Neuronal stem cell (in vitro differentiated cells): ENCODE measurements at regions not wholly inside any gene's neighbourhood (a gene's known extent, or its start where the extent isn't known, plus 50 kb on each side); places are given as distances from the start of the nearest gene placed in this dataset. TPM values are rescaled to one million over a fixed set of nuclear protein-coding genes. Genes with fewer than 3 reads are reported as not detected.
"Not testable (repeated sequence)": the region's sequence is repeated elsewhere in the genome, so short reads cannot be mapped to it uniquely, and the experiment has no call there.

Experiments used
- DNase-seq: peaks from one replicate; pipeline ENCODE4 v3.0.0-alpha.2; 2013; ENCODE audit warnings: low spot score
- H2AFZ ChIP-seq: one replicate; pipeline ENCODE4 v1.6.1; 2013; ENCODE audit warnings: mild to moderate bottlenecking, low read length, inconsistent platforms
- H2AK5ac ChIP-seq: 2 replicates; pipeline ENCODE4 v1.6.1; 2013; ENCODE audit warnings: low read depth, mild to moderate bottlenecking, inconsistent platforms, low read length, moderate library complexity, mixed read lengths
- H2BK120ac ChIP-seq: 2 replicates; pipeline ENCODE4 v1.6.1; 2013; ENCODE audit warnings: low read depth, mild to moderate bottlenecking, inconsistent platforms, low read length, moderate library complexity, mixed read lengths
- H2BK12ac ChIP-seq: one replicate; pipeline ENCODE4 v1.6.1; 2013; ENCODE audit warnings: low read length, inconsistent platforms
- H2BK15ac ChIP-seq: 2 replicates; pipeline ENCODE4 v1.6.1; 2013; ENCODE audit warnings: mild to moderate bottlenecking, low read length, inconsistent platforms, mixed read lengths
- H2BK5ac ChIP-seq: one replicate; pipeline ENCODE4 v1.6.1; 2013; ENCODE audit warnings: inconsistent platforms, mild to moderate bottlenecking, low read length, moderate library complexity
- H3K14ac ChIP-seq: one replicate; pipeline ENCODE4 v1.6.1; 2013; ENCODE audit warnings: low read length, inconsistent platforms
- H3K18ac ChIP-seq: 2 replicates; pipeline ENCODE4 v1.6.1; 2013; ENCODE audit warnings: low read length, inconsistent platforms
- H3K23ac ChIP-seq: 2 replicates; pipeline ENCODE4 v1.6.1; 2013; ENCODE audit warnings: low read depth, mild to moderate bottlenecking, mixed read lengths, low read length, inconsistent platforms; ENCODE audit not compliant: poor library complexity
- H3K27ac ChIP-seq: replicated peaks from 3 replicates; pipeline ENCODE4 v1.5.1; 2013; ENCODE audit warnings: low read length, inconsistent platforms
- H3K27me3 ChIP-seq, 3 experiments: 2 replicates each; pipeline ENCODE4 v1.6.1; 2013; ENCODE audit warnings: low read length in 3 of 3, mild to moderate bottlenecking in 2 of 3, inconsistent platforms in 1 of 3, low read depth in 1 of 3, mixed read lengths in 1 of 3, moderate library complexity in 1 of 3; ENCODE audit not compliant: control insufficient read depth in 3 of 3, insufficient read depth in 3 of 3
- H3K36me3 ChIP-seq, 2 donors: replicated peaks in 1 of 2; 2 replicates each; pipeline ENCODE4 v1.6.1; 2013; ENCODE audit warnings: low read length in 2 of 2; ENCODE audit not compliant: control insufficient read depth in 2 of 2, insufficient read depth in 2 of 2
- H3K4ac ChIP-seq: 2 replicates; pipeline ENCODE4 v1.6.1; 2013; ENCODE audit warnings: inconsistent platforms, mild to moderate bottlenecking, low read length, moderate library complexity
- H3K4me1 ChIP-seq, 2 donors: 1 replicate in 1 of 2; 2 replicates in 1 of 2; pipeline ENCODE4 v1.6.1; 2013; ENCODE audit warnings: low read length in 2 of 2, low read depth in 1 of 2; ENCODE audit not compliant: control insufficient read depth in 2 of 2, insufficient read depth in 1 of 2
- H3K4me2 ChIP-seq: one replicate; pipeline ENCODE4 v1.6.1; 2013; ENCODE audit warnings: mild to moderate bottlenecking, low read length, inconsistent platforms; ENCODE audit not compliant: insufficient read depth, poor library complexity, severe bottlenecking
- H3K4me3 ChIP-seq, 2 donors: 2 replicates each; pipeline ENCODE4 v1.5.1; 2013; ENCODE audit warnings: low read length in 2 of 2, mild to moderate bottlenecking in 2 of 2, inconsistent platforms in 1 of 2, moderate library complexity in 1 of 2
- H3K79me1 ChIP-seq: one replicate; pipeline ENCODE4 v1.6.1; 2013; ENCODE audit warnings: low read depth, mild to moderate bottlenecking, inconsistent platforms, low read length, moderate library complexity
- H3K9ac ChIP-seq: one replicate; pipeline ENCODE4 v1.6.1; 2013; ENCODE audit warnings: mild to moderate bottlenecking, low read depth, low read length, inconsistent platforms; ENCODE audit not compliant: poor library complexity
- H3K9me3 ChIP-seq, 2 donors: replicated peaks in 1 of 2; 2 replicates each; pipeline versions ENCODE3 to v1.6.1; 2013; ENCODE audit warnings: low read length in 2 of 2, mild to moderate bottlenecking in 2 of 2, inconsistent platforms in 1 of 2, low read depth in 1 of 2, mixed read lengths in 1 of 2, moderate library complexity in 1 of 2; ENCODE audit not compliant: control insufficient read depth in 2 of 2, insufficient read depth in 1 of 2
- H4K8ac ChIP-seq: one replicate; pipeline ENCODE4 v1.6.1; 2013; ENCODE audit warnings: low read depth, mild to moderate bottlenecking, inconsistent platforms, low read length, moderate library complexity
- H4K91ac ChIP-seq: one replicate; pipeline ENCODE4 v1.6.1; 2013; ENCODE audit warnings: low read length, low read depth, mild to moderate bottlenecking, inconsistent platforms; ENCODE audit not compliant: poor library complexity
- WGBS, 2 donors: extraction: QIAGEN DNeasy Blood & Tissue Kit; methylation state at CpG; one replicate each; pipeline ENCODE4 v1.1.7; 2013; ENCODE audit warnings: missing lambda C conversion rate in 2 of 2, mixed read lengths in 1 of 2; ENCODE audit not compliant: insufficient read length in 2 of 2, insufficient replicate concordance in 1 of 2; ENCODE audit errors: extremely low coverage in 2 of 2; 5-methylcytosine and 5-hydroxymethylcytosine counted together
- small RNA-seq: library from polyadenylated mRNA; stranded (forward); fragments of <200 nt; extraction: miRNeasy Mini kit (QIAGEN cat#:217004); gene quantifications from one replicate; pipeline ENCODE3, GENCODE V24; 2013; ENCODE audit not compliant: insufficient read depth

GRCh38 chrX:2554066-2554465, 53.3 kb upstream of the DHRSX start:
- H3K9ac ChIP-seq, H4K8ac ChIP-seq, H3K36me3 ChIP-seq, H3K4me3 ChIP-seq, H3K9me3 ChIP-seq, H3K79me1 ChIP-seq, H2BK120ac ChIP-seq, H2AFZ ChIP-seq, H3K27ac ChIP-seq, H2BK15ac ChIP-seq, H3K4ac ChIP-seq, H3K23ac ChIP-seq, H3K4me1 ChIP-seq, DNase-seq, H3K14ac ChIP-seq, H2AK5ac ChIP-seq, H3K27me3 ChIP-seq, H4K91ac ChIP-seq, H3K4me2 ChIP-seq, H3K18ac ChIP-seq, H2BK12ac ChIP-seq, H2BK5ac ChIP-seq: not testable (repeated sequence)
- no CpG with 5 or more reads among the region's 6 CpGs for WGBS, 2 donors

DNA sequence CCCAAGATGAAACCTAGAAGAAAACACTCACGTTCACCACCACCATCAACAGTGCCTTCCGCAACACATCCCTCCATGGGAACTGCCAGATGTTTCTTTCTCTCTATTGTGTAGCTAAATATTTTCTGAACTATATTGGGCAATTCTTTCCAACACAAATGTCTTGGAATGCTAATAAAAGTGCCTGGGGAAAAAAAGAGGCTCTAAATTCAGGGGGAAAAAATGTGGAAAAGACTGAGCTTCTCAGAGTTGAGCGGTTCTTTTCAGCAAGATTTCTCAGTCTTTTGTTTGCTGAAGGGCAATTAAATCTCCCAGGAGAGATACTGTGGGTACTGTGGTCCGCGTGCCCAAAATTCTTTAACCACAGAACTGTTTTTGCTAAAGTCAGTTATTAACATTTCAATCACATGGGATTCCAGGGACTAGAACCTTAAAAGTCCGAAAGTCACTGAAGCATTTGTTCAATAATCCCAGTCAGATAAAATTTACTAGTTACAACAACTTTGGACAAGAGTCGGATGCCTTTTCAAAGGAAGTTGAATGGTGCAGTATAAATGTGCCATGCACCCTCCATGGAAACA, 51.9 kb upstream of the DHRSX start:
- H3K4me1 ChIP-seq, result peaks cover 7 to 16% of the 10 kb centered on the region in 2 donors
- no peak overlapping the region for H3K18ac ChIP-seq
- H2BK12ac ChIP-seq, result no peak overlapping the region
- H2BK120ac ChIP-seq, result no peak overlapping the region
- H3K23ac ChIP-seq, result no peak overlapping the region
- H2AK5ac ChIP-seq, result no peak overlapping the region
- no CpG with 5 or more reads among the region's 7 CpGs for WGBS, 2 donors
- H3K4me2 ChIP-seq, result no peak overlapping the region
- no peak overlapping the region for H4K8ac ChIP-seq
- H3K79me1 ChIP-seq, result no peaks in the 10 kb centered on the region
- H3K27me3 ChIP-seq, result no peaks in the 10 kb centered on the region
- no peak overlapping the region for H2BK5ac ChIP-seq
- no peak overlapping the region for H3K4me3 ChIP-seq
- peak overlapping the region; percentile 23 for H3K27ac ChIP-seq
- H2AFZ ChIP-seq, result peak overlapping the region; percentile 45
- no peak overlapping the region for H4K91ac ChIP-seq
- DNase-seq, result no peak
- no peak overlapping the region for H3K4ac ChIP-seq
- peaks cover 0 to 3% of the 10 kb centered on the region in 2 donors for H3K9me3 ChIP-seq
- no peak overlapping the region for H2BK15ac ChIP-seq
- no peak overlapping the region for H3K14ac ChIP-seq
- no peaks in the 10 kb centered on the region for H3K36me3 ChIP-seq
- no peak overlapping the region for H3K9ac ChIP-seq

- no peak overlapping the region for H3K23ac ChIP-seq
- no peak overlapping the region for H2BK5ac ChIP-seq
- no peaks in the 10 kb centered on the region for H3K27me3 ChIP-seq
- H2BK12ac ChIP-seq, result no peak overlapping the region
- H3K4me2 ChIP-seq, result no peak overlapping the region
- no peak overlapping the region for H3K4me3 ChIP-seq
- H3K4ac ChIP-seq, result no peak overlapping the region
- no peak for DNase-seq
- H3K4me1 ChIP-seq, result peaks cover 7 to 16% of the 10 kb centered on the region in 2 donors
- H2BK15ac ChIP-seq, result no peak overlapping the region
- no CpG with 5 or more reads among the region's 9 CpGs for WGBS, 2 donors
- H3K36me3 ChIP-seq, result no peaks in the 10 kb centered on the region
- H4K91ac ChIP-seq, result no peak overlapping the region
- no peak overlapping the region for H4K8ac ChIP-seq
- H3K9ac ChIP-seq, result no peak overlapping the region
- no peak overlapping the region for H2BK120ac ChIP-seq
- no peaks in the 10 kb centered on the region for H3K79me1 ChIP-seq
- no peak overlapping the region for H3K18ac ChIP-seq
- H3K27ac ChIP-seq, result no peak overlapping the region
- no peak overlapping the region for H3K14ac ChIP-seq
- H2AFZ ChIP-seq, result peak overlapping the region; percentile 80
- peaks cover 0 to 9% of the 10 kb centered on the region in 2 donors for H3K9me3 ChIP-seq
- no peak overlapping the region for H2AK5ac ChIP-seq
Observed at GRCh38 chrX:2550328-2551020, 49.7 kb upstream of the DHRSX start.

Small RNA genes in the stretch of these regions (small RNA-seq; reads per million reads assigned to genes)
- gene MIR6089, result not detected
